GM12874 (cell line): ENCODE measurements at regions not wholly inside any gene's neighbourhood (a gene's known extent, or its start where the extent isn't known, plus 50 kb on each side); places are given as distances from the start of the nearest gene placed in this dataset.

ENCODE experiments used
- TF ChIP-seq, protein P1 (sequence below): IDR thresholded peaks from 2 replicates; pipeline ENCODE4 v1.5.1; 2011; ENCODE audit warnings: low read depth, mild to moderate bottlenecking, control low read depth, low read length, moderate library complexity; ENCODE audit not compliant: insufficient read depth

DNA sequence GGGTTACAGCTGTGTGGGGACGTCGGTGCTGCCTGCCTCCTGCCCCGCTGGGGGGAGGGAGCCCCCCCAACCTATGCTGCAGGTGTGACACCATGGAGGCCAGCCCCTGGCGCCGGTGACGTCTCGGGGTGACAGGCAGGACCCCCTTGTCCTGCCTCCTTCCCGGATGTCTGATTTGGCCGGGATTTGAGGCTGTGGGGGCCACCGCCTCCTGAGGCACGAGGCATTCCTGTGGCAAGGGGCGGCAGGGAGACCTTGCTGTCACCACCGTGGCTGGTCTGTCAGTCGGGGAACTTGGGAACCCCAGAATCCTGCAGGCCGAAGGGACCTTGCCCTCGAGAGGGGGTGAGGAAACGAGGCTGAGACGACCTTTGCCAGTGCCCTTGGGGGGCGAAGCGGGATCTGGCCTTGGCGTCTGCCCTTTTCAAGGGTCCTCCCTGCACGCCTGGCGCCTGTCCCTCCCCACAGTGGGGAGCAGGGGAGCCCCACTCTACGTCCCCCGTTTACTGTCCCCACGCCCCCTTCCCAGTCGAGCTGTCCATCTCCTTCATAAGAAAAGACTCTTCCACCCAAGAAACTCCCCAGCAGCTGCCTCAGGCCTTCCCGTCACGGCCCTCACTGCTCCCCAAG lies 74.4 kb downstream of the METRNL start:
- TF ChIP-seq, protein P1, sequence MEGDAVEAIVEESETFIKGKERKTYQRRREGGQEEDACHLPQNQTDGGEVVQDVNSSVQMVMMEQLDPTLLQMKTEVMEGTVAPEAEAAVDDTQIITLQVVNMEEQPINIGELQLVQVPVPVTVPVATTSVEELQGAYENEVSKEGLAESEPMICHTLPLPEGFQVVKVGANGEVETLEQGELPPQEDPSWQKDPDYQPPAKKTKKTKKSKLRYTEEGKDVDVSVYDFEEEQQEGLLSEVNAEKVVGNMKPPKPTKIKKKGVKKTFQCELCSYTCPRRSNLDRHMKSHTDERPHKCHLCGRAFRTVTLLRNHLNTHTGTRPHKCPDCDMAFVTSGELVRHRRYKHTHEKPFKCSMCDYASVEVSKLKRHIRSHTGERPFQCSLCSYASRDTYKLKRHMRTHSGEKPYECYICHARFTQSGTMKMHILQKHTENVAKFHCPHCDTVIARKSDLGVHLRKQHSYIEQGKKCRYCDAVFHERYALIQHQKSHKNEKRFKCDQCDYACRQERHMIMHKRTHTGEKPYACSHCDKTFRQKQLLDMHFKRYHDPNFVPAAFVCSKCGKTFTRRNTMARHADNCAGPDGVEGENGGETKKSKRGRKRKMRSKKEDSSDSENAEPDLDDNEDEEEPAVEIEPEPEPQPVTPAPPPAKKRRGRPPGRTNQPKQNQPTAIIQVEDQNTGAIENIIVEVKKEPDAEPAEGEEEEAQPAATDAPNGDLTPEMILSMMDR, result no peak

DNA sequence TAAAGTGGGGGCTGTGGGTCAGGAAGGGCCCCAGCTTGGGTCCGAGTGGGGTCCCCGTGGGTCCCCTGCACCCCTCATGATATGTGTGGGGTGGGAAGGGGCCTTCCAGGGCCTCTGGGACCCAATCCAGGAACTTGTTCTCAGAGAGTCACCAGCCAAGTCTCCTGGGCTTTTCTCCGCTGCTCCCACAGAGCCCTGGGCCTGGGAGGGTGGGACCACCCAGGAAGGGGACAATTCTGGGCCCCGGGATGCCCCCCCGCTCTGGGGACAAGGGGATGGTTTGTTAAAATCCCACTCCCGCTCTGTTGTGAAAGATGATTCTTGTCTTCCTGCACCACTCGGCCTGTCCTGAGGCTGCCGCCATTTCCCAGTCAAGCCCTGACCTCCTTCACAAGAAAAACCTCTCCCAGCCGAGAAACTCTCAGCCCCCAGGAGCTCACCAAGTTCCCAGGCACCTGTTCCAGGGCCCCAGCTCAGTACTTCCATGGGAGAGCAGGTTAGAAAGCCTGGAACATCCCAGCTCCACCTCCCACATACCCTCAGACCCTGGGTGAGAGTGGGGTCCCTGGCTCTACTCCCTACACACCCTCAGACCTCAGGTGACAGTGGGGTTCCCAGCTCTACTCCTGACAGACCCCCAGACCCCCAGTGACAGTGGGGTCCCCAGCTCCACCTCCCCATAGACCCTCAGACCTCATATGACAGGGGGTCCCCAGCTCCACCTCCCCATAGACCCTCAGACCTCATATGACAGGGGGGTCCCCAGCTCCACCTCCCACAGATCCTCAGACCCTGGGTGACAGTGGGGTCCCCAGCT lies 75.1 kb downstream of the METRNL start:
- TF ChIP-seq, protein P1, result no peak

DNA sequence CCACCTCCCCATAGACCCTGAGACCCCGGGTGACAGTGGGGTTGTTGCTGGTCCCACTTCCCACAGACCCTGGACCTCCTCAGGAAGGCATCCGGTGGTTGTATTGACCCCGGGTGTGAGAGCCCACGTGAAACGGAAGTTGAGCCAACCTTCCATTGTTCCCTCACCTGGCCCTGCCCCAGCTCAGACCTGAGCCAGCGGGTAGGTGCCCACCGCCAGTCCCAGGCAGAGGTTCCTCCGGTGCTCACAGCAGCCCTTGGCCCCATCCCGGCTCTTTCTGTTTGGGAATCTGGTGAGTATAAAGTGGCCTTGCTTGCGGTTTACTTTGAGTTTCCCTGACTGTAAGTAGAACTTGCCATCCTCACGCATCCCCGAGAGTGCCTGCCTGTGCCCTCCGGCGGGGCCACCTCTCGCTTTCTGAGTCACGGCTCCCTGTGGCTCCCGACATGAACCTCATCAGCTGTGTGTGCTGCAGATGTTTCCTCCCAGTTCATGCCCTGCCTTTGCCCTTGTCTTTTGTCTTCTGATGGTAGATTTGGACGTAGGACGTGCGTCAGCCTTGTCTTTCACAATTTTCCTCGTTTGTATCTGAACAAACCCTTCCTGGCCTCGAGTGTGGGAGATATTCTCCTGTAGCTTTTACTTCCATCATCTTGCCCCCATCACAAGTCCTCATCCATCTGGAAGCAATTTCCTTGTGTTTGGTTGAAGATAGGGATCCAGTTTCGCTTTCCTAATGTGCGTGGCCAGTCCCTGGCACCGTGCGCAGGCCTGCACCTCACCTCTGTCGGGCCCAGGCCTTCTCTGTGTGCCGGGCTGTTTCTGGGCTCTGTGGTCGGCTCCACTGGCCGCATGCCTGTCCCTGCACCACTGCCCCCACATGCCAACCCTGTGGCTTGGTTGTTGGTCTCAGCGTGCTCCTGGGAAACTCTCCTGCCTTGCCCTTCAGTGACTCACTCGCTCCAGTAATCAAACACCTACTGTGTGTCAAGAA lies 76.0 kb downstream of the METRNL start:
- TF ChIP-seq, protein P1, result no peak

DNA sequence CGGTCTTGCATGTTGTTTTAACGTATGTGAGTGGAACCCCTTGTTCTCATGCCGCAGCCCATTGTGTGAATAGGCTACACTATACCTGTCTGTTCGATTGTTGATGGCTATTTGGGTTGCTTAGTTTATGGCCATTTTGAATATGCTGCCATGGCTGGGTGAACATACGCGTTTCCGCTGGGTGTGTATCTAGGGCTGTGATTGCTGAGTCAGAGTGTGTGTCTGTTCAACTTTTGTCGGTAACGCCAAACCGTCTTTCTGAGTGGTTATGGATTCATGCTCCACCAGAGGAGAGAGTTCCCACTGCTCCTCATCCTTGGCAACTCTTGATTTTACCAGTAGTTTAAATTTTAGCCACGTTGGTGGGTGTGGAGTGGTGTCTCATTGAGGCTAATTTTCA lies 77.0 kb downstream of the METRNL start:
- TF ChIP-seq, protein P1, result no peak

DNA sequence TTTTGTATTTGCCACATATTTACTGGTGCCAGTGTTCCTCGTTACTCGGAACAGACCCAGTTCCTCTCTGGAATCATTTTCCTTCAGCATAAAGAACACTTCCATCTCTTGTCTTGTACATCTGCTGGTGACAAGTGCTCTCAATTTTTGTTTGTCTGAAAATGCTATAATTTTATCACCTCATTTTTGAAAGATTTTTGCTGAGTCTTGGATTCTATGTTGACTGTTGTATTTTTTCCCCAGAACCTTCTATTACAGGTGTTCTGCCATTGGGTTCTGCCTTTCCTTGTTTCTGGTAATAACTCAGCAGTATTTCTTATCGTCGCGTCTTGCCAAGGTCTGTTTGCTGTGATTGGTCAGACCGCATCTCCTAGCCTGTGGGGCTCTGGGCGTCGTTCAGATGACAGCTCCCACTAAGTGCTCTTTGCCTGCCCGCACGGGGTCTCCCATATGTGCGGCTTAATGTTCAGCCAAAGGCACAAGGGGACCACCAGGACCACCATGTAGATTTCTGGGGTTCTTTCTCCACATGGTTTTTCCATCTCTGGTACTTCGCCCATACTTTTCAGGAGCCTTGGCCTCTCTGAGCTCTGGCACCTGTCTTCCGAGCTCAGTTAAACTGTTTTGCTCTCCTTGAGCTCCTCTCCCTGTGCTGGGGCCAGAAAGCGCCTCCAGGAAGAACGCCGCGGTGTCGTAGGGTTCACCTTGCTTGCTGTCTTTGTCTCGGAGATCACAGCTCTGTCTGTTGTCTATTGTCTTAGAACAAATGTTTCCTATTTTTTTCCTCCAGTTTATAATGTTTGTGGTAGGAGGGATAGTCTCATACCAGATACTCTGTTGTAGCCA lies 80.0 kb downstream of the METRNL start:
- TF ChIP-seq, protein P1, result no peak

DNA sequence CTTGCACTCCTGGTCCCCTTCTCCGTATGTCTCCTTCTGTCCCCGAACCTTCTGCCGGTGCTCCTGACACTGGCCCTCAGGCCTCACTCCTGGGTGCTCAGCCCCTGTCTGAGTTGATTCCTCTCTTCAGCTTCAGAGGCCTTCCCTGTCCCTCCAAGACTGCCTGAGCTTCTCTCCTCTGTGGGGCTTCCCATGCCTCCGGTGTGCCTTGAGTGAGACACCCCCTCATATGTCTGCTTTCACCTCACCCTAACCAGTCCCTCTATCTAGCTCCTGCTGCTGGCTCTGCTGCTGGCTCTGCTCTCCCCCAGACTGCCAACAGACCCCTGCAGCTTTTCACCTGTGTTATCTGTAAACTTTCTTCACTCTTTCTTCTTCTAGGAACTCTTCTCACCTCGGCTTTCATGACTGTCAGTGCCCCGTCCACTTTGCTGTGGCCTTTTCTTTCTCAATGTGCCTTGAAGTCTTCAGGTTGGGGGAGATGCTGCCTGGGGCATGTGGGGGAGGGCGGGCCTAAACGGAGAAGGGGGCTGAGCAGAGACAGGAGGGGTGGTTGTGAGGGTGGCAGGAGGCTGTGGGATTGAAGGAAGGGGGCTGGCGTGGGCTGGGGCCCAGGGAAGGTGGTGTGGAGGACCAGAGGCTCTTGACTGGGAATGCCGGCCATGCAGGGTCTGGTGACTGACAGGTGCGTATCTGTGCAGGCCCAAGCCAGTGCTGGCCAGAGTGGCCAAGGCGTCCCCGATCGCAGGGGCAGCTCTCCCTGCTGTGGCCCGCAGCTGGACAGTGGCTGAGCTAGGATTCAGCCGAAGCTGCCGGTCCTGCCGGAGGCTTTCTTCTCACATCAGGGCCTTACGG lies 81.3 kb downstream of the METRNL start:
- TF ChIP-seq, protein P1, result no peak
